Mucosa of descending colon (tissue), 3 donors: ENCODE measurements at regions not wholly inside any gene's neighbourhood (a gene's known extent, or its start where the extent isn't known, plus 50 kb on each side); places are given as distances from the start of the nearest gene placed in this dataset.

Experiments
- ATAC-seq: fragments of 200-7000 bp; cut with Tn5 transposase; one replicate; pipeline ENCODE4 v1.9.1; 2020; ENCODE audit warnings: mild to moderate bottlenecking, moderate library complexity
- DNase-seq, 3 donors: peaks; one replicate each; pipeline ENCODE4 v3.0.0-alpha.2; 2020
- H3K36me3 ChIP-seq: fragments of 200-600 bp; one replicate; pipeline ENCODE4 v1.8.0; 2021; ENCODE audit warnings: low read depth, mild to moderate bottlenecking
- H3K4me1 ChIP-seq: fragments of 200-600 bp; one replicate; pipeline ENCODE4 v1.8.0; 2021; ENCODE audit warnings: low read depth, mild to moderate bottlenecking
- H3K4me3 ChIP-seq: fragments of 200-600 bp; one replicate; pipeline ENCODE4 v1.8.0; 2021; ENCODE audit warnings: mild to moderate bottlenecking
- H3K9me3 ChIP-seq: fragments of 200-600 bp; one replicate; pipeline ENCODE4 v1.8.0; 2021; ENCODE audit warnings: mild to moderate bottlenecking
- CTCF ChIP-seq: fragments of 200-600 bp; IDR thresholded peaks from one replicate; pipeline ENCODE4 v1.8.0; 2022; ENCODE audit warnings: antibody characterized with exemption, mild to moderate bottlenecking
- intact Hi-C, 2 donors: fragments of 100-400 bp; cut with DNase I in 1 of 2; cut with micrococcal nuclease in 1 of 2; formaldehyde crosslinking; loops; one replicate each; pipeline versions ENCODE4 v1.11.0 to v1.11.1; 2022; cut with DNase I, micrococcal nuclease
- donor health status: DM: no; HTN: no; CAD: no; lungs with moderate emphysema.
- donor health status: DM: no; HTN: no; CAD: no.
- donor health status: DM: no; HTN: yes; CAD: no.

GRCh38 chr14:101132051-101132571, 228.6 kb upstream of the RTL1 start:
- Histone ChIP-seq H3K4me3 (no peak overlapping the region), H3K36me3 (no peaks in the 10 kb centered on the region), H3K4me1 (no peaks in the 10 kb centered on the region), H3K9me3 (no peaks in the 10 kb centered on the region)
- TF ChIP-seq CTCF, result no peak
- intact Hi-C loops, result no loop called here
- no peak for DNase-seq
- no peak for ATAC-seq

GRCh38 chr14:101132588-101132987, 229.1 kb upstream of the RTL1 start:
- Histone ChIP-seq H3K4me3 (no peak overlapping the region), H3K36me3 (no peaks in the 10 kb centered on the region), H3K9me3 (no peaks in the 10 kb centered on the region), H3K4me1 (no peaks in the 10 kb centered on the region)
- DNase-seq (no peak), ATAC-seq (no peak)
- intact Hi-C loops, result no loop called here
- TF ChIP-seq CTCF, result no peak

- Histone ChIP-seq H3K4me1 (no peaks in the 10 kb centered on the region), H3K36me3 (no peaks in the 10 kb centered on the region), H3K4me3 (no peak overlapping the region), H3K9me3 (no peaks in the 10 kb centered on the region)
- no peak for DNase-seq
- intact Hi-C loops, result no loop called here
- no peak for TF ChIP-seq CTCF
- ATAC-seq, result no peak
Observed at GRCh38 chr14:101133068-101133467, 229.5 kb upstream of the RTL1 start.

- no peak for ATAC-seq
Observed at GRCh38 chr14:101134161-101134631, 230.7 kb upstream of the RTL1 start.

GRCh38 chr14:101134851-101135433, 231.4 kb upstream of the RTL1 start:
- Histone ChIP-seq H3K36me3 (no peaks in the 10 kb centered on the region), H3K4me1 (no peaks in the 10 kb centered on the region), H3K9me3 (no peaks in the 10 kb centered on the region), H3K4me3 (no peak overlapping the region)
- DNase-seq (no peak), ATAC-seq (no peak)
- intact Hi-C loops, result no loop called here
- no peak for TF ChIP-seq CTCF

More at GRCh38 chr14:101134161-101134631, 230.7 kb upstream of the RTL1 start:
- H3K4me3 ChIP-seq, result no peak overlapping the region
- no peaks in the 10 kb centered on the region for H3K9me3 ChIP-seq
- no peak for TF ChIP-seq CTCF
- DNase-seq, result no peak
- intact Hi-C loops, result no loop called here
- no peaks in the 10 kb centered on the region for H3K4me1 ChIP-seq
- H3K36me3 ChIP-seq, result no peaks in the 10 kb centered on the region
